ENCODE measurements at regions not wholly inside any gene's neighbourhood (a gene's known extent, or its start where the extent isn't known, plus 50 kb on each side); places are given as distances from the start of the nearest gene placed in this dataset.
A peak's percentile ranks its signal among the peaks of the same experiment; 100 is the strongest.

- TF ChIP-seq CTCF (IDR thresholded peaks at IDR 0.05; ENCODE audit: insufficient read depth, low read depth, low read length), result peak; percentile 67
- TF ChIP-seq EZH2 (IDR thresholded peaks at IDR 0.05; ENCODE audit: insufficient read depth, low read length), result no peak
Measured at GRCh38 chr11:109697140-109697843, 275.3 kb downstream of the C11orf87 start.
